Mesothelial cell of epicardium (in vitro differentiated cells): ENCODE measurements at regions not wholly inside any gene's neighbourhood (a gene's known extent, or its start where the extent isn't known, plus 50 kb on each side); places are given as distances from the start of the nearest gene placed in this dataset.

Experiments used
- DNase-seq, 2 experiments: peaks; one replicate each; pipeline ENCODE4 v3.0.0; 2021; ENCODE audit warnings: low spot score in 2 of 2; ENCODE audit not compliant: unreplicated experiment in 2 of 2
- H3K27ac Mint-ChIP-seq: 2 replicates; pipeline ENCODE4 v1.8.0; 2021; ENCODE audit warnings: mixed read lengths
- H3K27me3 Mint-ChIP-seq: 2 replicates; pipeline ENCODE4 v1.8.0; 2021; ENCODE audit warnings: low read depth, mixed read lengths
- H3K36me3 Mint-ChIP-seq: 2 replicates; pipeline ENCODE4 v1.8.0; 2021; ENCODE audit warnings: mixed read lengths
- H3K4me1 Mint-ChIP-seq: 2 replicates; pipeline ENCODE4 v1.8.0; 2021; ENCODE audit warnings: mixed read lengths
- H3K4me3 Mint-ChIP-seq: 2 replicates; pipeline ENCODE4 v1.8.0; 2021; ENCODE audit warnings: mild to moderate bottlenecking, moderate library complexity, mixed read lengths
- H3K9me3 Mint-ChIP-seq: 2 replicates; pipeline ENCODE4 v1.8.0; 2021; ENCODE audit warnings: mixed read lengths
- TF ChIP-seq, protein P1 (sequence below): fragments of 200-600 bp; sonication (generic); IDR thresholded peaks from one replicate; pipeline ENCODE4 v1.5.0; 2021; ENCODE audit warnings: antibody characterized with exemption; ENCODE audit not compliant: unreplicated experiment

DNA sequence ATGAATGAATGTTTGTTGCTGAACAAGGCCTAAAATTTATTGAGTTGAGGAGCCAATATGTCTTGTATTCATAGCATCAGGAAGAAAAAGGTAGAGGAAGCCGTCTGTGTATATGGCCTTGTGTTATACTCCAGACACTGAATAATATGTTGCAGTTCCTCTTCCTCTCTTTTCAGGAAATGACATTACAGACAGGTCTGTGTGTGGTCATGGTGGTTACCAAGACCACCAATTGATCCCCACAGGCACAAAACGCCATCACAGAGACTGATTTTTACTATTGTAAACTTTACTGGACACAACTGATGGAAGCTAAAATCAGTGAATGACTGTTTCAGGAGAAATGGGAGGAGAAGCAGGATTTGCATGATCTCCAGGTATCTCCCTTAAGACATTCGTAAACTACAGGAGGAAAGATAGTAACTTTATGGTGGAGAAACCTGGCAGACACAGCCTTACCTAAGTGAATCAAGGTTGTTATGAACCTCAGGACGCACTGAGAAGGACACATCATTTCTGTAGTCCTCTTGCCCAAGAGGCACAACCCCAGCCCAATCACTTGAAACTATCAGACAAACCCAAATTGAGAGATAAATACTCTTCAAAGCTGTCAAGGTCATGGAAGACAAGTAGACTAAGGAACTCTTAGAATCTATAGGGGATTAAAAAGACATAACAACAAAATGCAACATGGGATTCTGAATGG is 334.1 kb upstream of the RGS6 start:
- TF ChIP-seq, protein P1, sequence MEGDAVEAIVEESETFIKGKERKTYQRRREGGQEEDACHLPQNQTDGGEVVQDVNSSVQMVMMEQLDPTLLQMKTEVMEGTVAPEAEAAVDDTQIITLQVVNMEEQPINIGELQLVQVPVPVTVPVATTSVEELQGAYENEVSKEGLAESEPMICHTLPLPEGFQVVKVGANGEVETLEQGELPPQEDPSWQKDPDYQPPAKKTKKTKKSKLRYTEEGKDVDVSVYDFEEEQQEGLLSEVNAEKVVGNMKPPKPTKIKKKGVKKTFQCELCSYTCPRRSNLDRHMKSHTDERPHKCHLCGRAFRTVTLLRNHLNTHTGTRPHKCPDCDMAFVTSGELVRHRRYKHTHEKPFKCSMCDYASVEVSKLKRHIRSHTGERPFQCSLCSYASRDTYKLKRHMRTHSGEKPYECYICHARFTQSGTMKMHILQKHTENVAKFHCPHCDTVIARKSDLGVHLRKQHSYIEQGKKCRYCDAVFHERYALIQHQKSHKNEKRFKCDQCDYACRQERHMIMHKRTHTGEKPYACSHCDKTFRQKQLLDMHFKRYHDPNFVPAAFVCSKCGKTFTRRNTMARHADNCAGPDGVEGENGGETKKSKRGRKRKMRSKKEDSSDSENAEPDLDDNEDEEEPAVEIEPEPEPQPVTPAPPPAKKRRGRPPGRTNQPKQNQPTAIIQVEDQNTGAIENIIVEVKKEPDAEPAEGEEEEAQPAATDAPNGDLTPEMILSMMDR, result no peak
- Mint-ChIP-seq H3K36me3 (peaks cover 23% of the 10 kb centered on the region), H3K27ac (no peak overlapping the region), H3K4me3 (no peak overlapping the region), H3K4me1 (peaks cover 17% of the 10 kb centered on the region), H3K9me3 (peaks cover 26% of the 10 kb centered on the region), H3K27me3 (no peaks in the 10 kb centered on the region)
- DNase-seq, result no peak

DNA sequence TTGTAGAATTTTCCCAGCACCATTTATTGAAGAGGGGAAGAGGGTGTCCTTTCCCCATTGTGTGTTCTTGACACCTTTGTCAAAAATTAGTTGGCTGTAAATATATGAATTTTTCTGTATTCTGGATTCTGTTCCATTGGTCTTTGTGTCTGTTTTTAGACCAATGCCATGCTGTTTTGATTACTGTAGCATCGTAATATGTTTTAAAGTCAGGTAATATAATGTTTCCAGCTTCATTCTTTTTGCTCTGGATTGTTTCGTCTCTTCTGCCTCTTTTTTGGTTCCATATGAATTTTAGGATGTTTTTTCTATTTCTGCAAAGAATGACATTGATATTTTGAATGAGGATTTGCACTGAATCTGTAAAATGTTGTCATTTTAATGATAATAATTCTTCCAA is 331.9 kb upstream of the RGS6 start:
- Mint-ChIP-seq H3K4me3 (no peak overlapping the region), H3K27ac (no peak overlapping the region), H3K9me3 (peaks cover 32% of the 10 kb centered on the region), H3K4me1 (peaks cover 6% of the 10 kb centered on the region), H3K36me3 (peaks cover 27% of the 10 kb centered on the region), H3K27me3 (no peaks in the 10 kb centered on the region)
- TF ChIP-seq, protein P1, result no peak
- no peak for DNase-seq

DNA sequence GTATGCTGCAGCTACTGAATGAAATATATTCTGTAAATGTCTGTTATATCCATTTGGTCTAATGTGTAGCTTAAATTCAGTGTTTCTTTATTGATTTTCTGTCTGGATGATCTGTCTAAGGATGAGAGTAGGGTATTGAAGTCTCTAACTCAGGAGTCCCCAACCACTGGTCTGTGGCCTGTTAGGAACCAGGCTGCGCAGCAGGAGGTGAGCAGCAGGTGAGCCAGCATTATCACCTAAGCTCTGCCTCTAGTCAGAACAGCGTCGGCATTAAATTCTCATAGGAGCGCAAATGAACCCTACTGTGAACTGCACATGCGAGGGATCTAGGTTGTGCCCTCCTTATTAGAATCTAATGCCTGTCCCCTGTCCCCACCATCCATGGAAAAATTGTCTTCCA is 329.7 kb upstream of the RGS6 start:
- Mint-ChIP-seq H3K4me1 (peaks cover 4% of the 10 kb centered on the region), H3K9me3 (peaks cover 36% of the 10 kb centered on the region), H3K27ac (no peak overlapping the region), H3K27me3 (no peaks in the 10 kb centered on the region), H3K4me3 (no peak overlapping the region), H3K36me3 (peaks cover 30% of the 10 kb centered on the region)
- TF ChIP-seq, protein P1, result no peak
- DNase-seq, result no peak

DNA sequence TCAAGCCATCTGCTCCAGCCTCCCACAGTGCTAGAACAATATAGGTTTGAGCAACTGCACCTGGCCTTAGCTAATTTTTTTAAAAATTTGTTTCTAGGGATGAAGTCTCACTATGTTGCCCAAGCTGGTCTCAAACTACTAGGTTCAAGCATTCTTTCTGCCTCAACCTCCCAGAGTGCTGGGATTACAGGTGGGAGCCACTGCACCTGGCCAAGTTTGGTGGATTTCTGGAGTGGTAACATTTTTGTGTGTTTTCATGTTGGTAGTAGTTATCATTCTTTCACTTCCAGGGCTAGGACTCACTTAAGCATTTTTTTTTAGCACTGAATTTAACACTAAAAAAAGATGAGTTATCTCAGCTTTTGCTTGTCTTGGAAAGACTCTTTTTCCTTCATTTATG is 328.0 kb upstream of the RGS6 start:
- no peaks in the 10 kb centered on the region for H3K27me3 Mint-ChIP-seq
- no peak overlapping the region for H3K4me3 Mint-ChIP-seq
- no peak for DNase-seq
- peaks cover 36% of the 10 kb centered on the region for H3K9me3 Mint-ChIP-seq
- no peak overlapping the region for H3K27ac Mint-ChIP-seq
- peaks cover 24% of the 10 kb centered on the region for H3K36me3 Mint-ChIP-seq
- TF ChIP-seq, protein P1, result no peak
- peaks cover 9% of the 10 kb centered on the region for H3K4me1 Mint-ChIP-seq

DNA sequence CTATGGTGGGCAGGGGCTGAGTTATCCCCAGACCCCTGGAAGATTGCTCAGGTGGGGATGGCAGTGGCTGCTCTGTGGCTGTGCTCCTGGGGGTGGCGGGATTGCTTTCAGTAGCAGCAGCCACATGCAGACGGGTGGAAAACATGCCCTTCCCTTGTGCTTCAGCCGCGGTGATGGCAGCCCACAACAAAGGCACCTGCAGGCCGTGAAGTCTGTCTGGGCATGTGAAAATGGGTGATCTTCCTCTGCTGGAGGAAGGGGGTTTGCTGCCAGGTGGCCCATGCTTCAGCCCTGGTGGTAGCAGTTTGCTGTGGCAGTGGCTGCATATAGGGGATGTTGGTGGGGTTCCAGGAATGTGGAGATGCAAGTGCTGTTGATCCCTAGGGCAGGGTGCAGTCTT is 326.2 kb upstream of the RGS6 start:
- Mint-ChIP-seq H3K27ac (no peak overlapping the region), H3K27me3 (no peaks in the 10 kb centered on the region), H3K4me1 (peaks cover 18% of the 10 kb centered on the region), H3K9me3 (peaks cover 21% of the 10 kb centered on the region), H3K4me3 (no peak overlapping the region), H3K36me3 (peaks cover 8% of the 10 kb centered on the region)
- DNase-seq, result no peak
- TF ChIP-seq, protein P1, result no peak
